PC-3 (cell line): ENCODE measurements at regions not wholly inside any gene's neighbourhood (a gene's known extent, or its start where the extent isn't known, plus 50 kb on each side); places are given as distances from the start of the nearest gene placed in this dataset.

Source experiments
- ATAC-seq: fragments of 200-7000 bp; cut with Tn5 transposase; 2 replicates; pipeline ENCODE4 v1.9.1; 2020; ENCODE audit warnings: mild to moderate bottlenecking, moderate library complexity
- BruUV-seq: library from RNA; stranded (reverse); fragments of 400-500 nt; replicated peaks from 2 replicates; lab custom pipeline; 2021; lab: Mats Ljungman, UMichigan
- CTCF ChIA-PET: fragments of 300-600 bp; sonication (Branson Sonifier 250); formaldehyde crosslinking; loops from one replicate; lab custom pipeline; 2022; ENCODE audit warnings: antibody characterized with exemption; lab: Charles Lee
- POLR2A ChIA-PET: fragments of 300-600 bp; sonication (Branson Sonifier 250); formaldehyde crosslinking; loops from one replicate; lab custom pipeline; 2022; ENCODE audit warnings: antibody characterized with exemption; ENCODE audit not compliant: unreplicated experiment; lab: Charles Lee
- DNase-seq: peaks from one replicate; pipeline ENCODE4 v3.0.0-alpha.2; 2015
- H2AFZ ChIP-seq: fragments of 300-600 bp; sonication (generic); 2 replicates; pipeline ENCODE4 v1.6.0; 2016; ENCODE audit warnings: antibody characterized with exemption, low read length
- H3F3A ChIP-seq: fragments of 300-600 bp; sonication (generic); one replicate; pipeline ENCODE4 v1.6.0; 2017; ENCODE audit warnings: antibody characterized with exemption, low read length, control low read depth, mild to moderate bottlenecking; ENCODE audit not compliant: unreplicated experiment
- H3K27ac ChIP-seq: fragments of 300-600 bp; sonication (generic); 2 replicates; pipeline ENCODE4 v1.5.1; 2016; ENCODE audit warnings: mild to moderate bottlenecking, low read length
- H3K27me3 ChIP-seq: fragments of 300-600 bp; sonication (generic); 2 replicates; pipeline ENCODE4 v1.6.1; 2016; ENCODE audit warnings: low read length, mixed read lengths
- H3K36me3 ChIP-seq: fragments of 300-600 bp; sonication (generic); 2 replicates; pipeline ENCODE4 v1.6.1; 2016; ENCODE audit warnings: low read depth, mixed run types, low read length, mixed read lengths
- H3K4me1 ChIP-seq: fragments of 300-600 bp; sonication (generic); 2 replicates; pipeline ENCODE4 v1.5.1; 2016; ENCODE audit warnings: low read length; ENCODE audit not compliant: insufficient read depth
- H3K4me2 ChIP-seq: fragments of 300-600 bp; sonication (generic); 2 replicates; pipeline ENCODE4 v1.6.0; 2016; ENCODE audit warnings: low read length
- H3K4me3 ChIP-seq: fragments of 300-600 bp; sonication (generic); 2 replicates; pipeline ENCODE4 v1.5.1; 2016; ENCODE audit warnings: mild to moderate bottlenecking, low read length, mixed read lengths
- H3K79me2 ChIP-seq: fragments of 300-600 bp; sonication (generic); 2 replicates; pipeline ENCODE4 v1.6.1; 2017; ENCODE audit warnings: low read length, mixed read lengths
- H3K9ac ChIP-seq: fragments of 300-600 bp; sonication (generic); 2 replicates; pipeline ENCODE4 v1.6.0; 2016; ENCODE audit warnings: mild to moderate bottlenecking, low read length
- H3K9me2 ChIP-seq: fragments of 300-600 bp; sonication (generic); replicated peaks from 2 replicates; pipeline ENCODE4 v1.6.1; 2016; ENCODE audit warnings: mixed run types, low read length, mixed read lengths
- H3K9me3 ChIP-seq: fragments of 300-600 bp; sonication (generic); 2 replicates; pipeline ENCODE4 v1.6.1; 2016; ENCODE audit warnings: low read length, mixed read lengths
- H4K20me1 ChIP-seq: fragments of 300-600 bp; sonication (generic); 2 replicates; pipeline ENCODE4 v1.6.1; 2016; ENCODE audit warnings: low read length, mixed read lengths
- CTCF ChIP-seq: fragments of 300-600 bp; sonication (generic); conservative IDR thresholded peaks from 2 replicates; pipeline ENCODE4 v1.5.1; 2017; ENCODE audit warnings: antibody characterized with exemption, low read depth, mild to moderate bottlenecking, low read length
- EZH2 ChIP-seq: fragments of 300-600 bp; sonication (generic); IDR thresholded peaks from one replicate; pipeline ENCODE4 v1.6.1; 2017; ENCODE audit warnings: antibody characterized with exemption, mild to moderate bottlenecking, low read length; ENCODE audit not compliant: unreplicated experiment
- EZH2phosphoT487 ChIP-seq: fragments of 300-600 bp; sonication (generic); IDR thresholded peaks from 2 replicates; pipeline ENCODE4 v1.6.1; 2018; ENCODE audit warnings: mild to moderate bottlenecking, antibody characterized with exemption, low read length, borderline replicate concordance
- intact Hi-C: fragments of 100-400 bp; cut with micrococcal nuclease; formaldehyde crosslinking; loops from 2 replicates; pipeline ENCODE4 v1.9.0; 2023

DNA sequence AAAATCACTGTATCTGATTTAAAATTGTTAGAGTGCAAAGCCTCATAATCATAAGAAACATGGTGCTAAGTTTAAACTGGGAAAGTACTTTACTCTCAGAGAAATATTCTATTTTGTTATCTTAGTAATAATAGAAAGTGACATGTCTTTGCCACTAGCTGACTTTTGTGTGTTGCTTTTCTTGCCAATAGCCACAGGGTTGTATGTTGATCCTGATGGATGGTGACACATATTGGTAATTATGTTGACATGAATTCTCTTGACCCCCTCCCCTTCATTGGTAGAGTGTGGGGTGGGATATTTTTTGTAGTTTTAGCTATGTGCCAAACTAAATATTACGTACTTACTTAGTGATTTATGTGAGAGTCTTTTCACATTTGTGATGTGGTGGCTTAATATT lies 103.1 kb upstream of the MAP9 start:
- H2AFZ ChIP-seq, result no peak overlapping the region
- TF ChIP-seq EZH2 (no peak), CTCF (no peak), EZH2phosphoT487 (no peak)
- ATAC-seq, result no peak

DNA sequence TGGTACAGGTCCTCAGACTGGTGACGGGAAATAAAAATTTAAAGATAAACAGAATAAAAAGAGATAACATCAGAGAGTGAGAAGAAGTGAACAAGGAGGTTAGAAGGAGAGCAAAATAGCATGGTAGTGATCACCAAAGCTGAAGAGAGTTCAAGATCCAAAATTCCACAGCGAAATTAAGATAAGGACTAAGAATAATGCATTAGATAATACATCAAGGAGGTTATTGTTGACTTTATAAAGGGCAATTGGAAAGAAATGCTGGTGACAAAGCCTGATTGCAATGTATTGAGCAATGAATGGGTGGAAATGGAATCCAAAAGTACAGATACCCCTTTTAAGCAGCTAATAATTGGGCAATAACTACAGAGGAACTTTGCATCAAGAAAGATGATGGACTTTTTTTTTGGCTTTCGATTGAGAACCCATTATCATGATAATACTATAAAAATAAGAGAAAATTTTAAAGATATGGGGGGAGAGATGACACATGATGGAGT lies 101.6 kb upstream of the MAP9 start:
- Histone ChIP-seq H3F3A (no peaks in the 10 kb centered on the region), H2AFZ (no peak overlapping the region), H3K4me1 (peaks cover 7% of the 10 kb centered on the region), H3K79me2 (no peaks in the 10 kb centered on the region), H3K27me3 (no peaks in the 10 kb centered on the region), H4K20me1 (no peaks in the 10 kb centered on the region), H3K9ac (no peak overlapping the region), H3K36me3 (no peaks in the 10 kb centered on the region), H3K9me3 (no peaks in the 10 kb centered on the region), H3K9me2 (no peaks in the 10 kb centered on the region), H3K4me3 (no peak overlapping the region), H3K4me2 (no peak overlapping the region), H3K27ac (no peak overlapping the region)
- ChIA-PET POLR2A (no interaction called here), CTCF (no interaction called here)
- BruUV-seq, result no TSS peak
- no peak for ATAC-seq
- no peak for TF ChIP-seq EZH2phosphoT487
- TF ChIP-seq EZH2, result no peak
- no peak for TF ChIP-seq CTCF
- intact Hi-C loops, result no loop called here
- peak; percentile 7 for DNase-seq

More for the DNA sequence above, 103.1 kb upstream of the MAP9 start:
- Histone ChIP-seq H3K4me2 (no peak overlapping the region), H4K20me1 (no peaks in the 10 kb centered on the region), H3K9me3 (no peaks in the 10 kb centered on the region), H3F3A (no peaks in the 10 kb centered on the region), H3K27me3 (no peaks in the 10 kb centered on the region), H3K36me3 (no peaks in the 10 kb centered on the region), H3K9ac (no peak overlapping the region), H3K79me2 (no peaks in the 10 kb centered on the region), H3K4me1 (no peaks in the 10 kb centered on the region), H3K9me2 (no peaks in the 10 kb centered on the region), H3K4me3 (no peak overlapping the region), H3K27ac (no peak overlapping the region)
- intact Hi-C loops, result no loop called here
- BruUV-seq, result no TSS peak
- CTCF ChIA-PET, result no interaction called here
- POLR2A ChIA-PET, result no interaction called here
- no peak for DNase-seq

DNA sequence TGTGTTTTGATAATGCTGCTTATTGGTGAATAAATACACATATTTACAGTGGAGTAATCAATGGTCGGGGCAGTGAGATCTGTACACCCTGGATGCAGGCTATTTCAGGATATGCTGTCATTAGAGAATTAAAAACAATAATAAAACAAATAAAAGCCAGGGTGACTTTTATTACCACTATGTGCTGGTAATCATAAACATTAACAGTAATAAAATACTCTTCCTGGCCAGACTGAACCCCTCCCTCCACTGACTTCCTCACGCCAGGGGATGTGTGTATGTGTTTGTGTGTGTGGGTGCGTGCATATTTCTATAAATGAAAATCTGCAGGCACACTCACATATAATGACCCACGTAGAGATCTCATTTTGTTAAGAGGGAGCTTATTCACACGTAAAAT lies 98.0 kb upstream of the MAP9 start:
- Histone ChIP-seq H2AFZ (no peak overlapping the region), H3K27ac (no peak overlapping the region), H3K4me3 (no peak overlapping the region), H4K20me1 (no peaks in the 10 kb centered on the region), H3K36me3 (no peaks in the 10 kb centered on the region), H3K4me2 (no peak overlapping the region), H3K9me3 (no peaks in the 10 kb centered on the region), H3F3A (no peaks in the 10 kb centered on the region), H3K9ac (no peak overlapping the region), H3K27me3 (no peaks in the 10 kb centered on the region), H3K79me2 (no peaks in the 10 kb centered on the region), H3K9me2 (no peaks in the 10 kb centered on the region), H3K4me1 (peaks cover 12% of the 10 kb centered on the region)
- TF ChIP-seq EZH2phosphoT487 (no peak), EZH2 (no peak), CTCF (no peak)
- CTCF ChIA-PET, result no interaction called here
- POLR2A ChIA-PET, result interaction anchor here (0.6 kb wide), 1 partner anchor 292 kb away, joined by 11 read pairs; no protein-coding TSS in a partner anchor
- BruUV-seq, result no TSS peak
- ATAC-seq (no peak), DNase-seq (no peak)
- intact Hi-C loops, result no loop called here
